DOHH2 (cell line): ENCODE measurements at regions not wholly inside any gene's neighbourhood (a gene's known extent, or its start where the extent isn't known, plus 50 kb on each side); places are given as distances from the start of the nearest gene placed in this dataset.

Source experiments
- H3F3A ChIP-seq: fragments of 200-600 bp; sonication (generic), shearing (Covaris generic); 2 replicates; pipeline ENCODE4 v1.6.0; 2016; ENCODE audit warnings: antibody characterized with exemption, mild to moderate bottlenecking; ENCODE audit not compliant: control insufficient read depth, insufficient read depth
- H3K27ac ChIP-seq: fragments of 200-600 bp; sonication (generic); 2 replicates; pipeline ENCODE4 v1.5.1; 2014; ENCODE audit warnings: low read depth, mild to moderate bottlenecking, low read length, moderate library complexity
- H3K27me3 ChIP-seq: fragments of 200-600 bp; sonication (generic); 2 replicates; pipeline ENCODE4 v1.6.1; 2014; ENCODE audit warnings: mild to moderate bottlenecking, low read length, mixed read lengths; ENCODE audit not compliant: control insufficient read depth
- H3K36me3 ChIP-seq: fragments of 200-600 bp; sonication (generic); 2 replicates; pipeline ENCODE4 v1.6.1; 2014; ENCODE audit warnings: mild to moderate bottlenecking, low read length, moderate library complexity, mixed read lengths; ENCODE audit not compliant: control insufficient read depth
- H3K4me1 ChIP-seq: fragments of 200-600 bp; sonication (generic); 2 replicates; pipeline ENCODE4 v1.6.1; 2014; ENCODE audit warnings: mild to moderate bottlenecking, low read length, mixed read lengths; ENCODE audit not compliant: control insufficient read depth
- H3K4me2 ChIP-seq: fragments of 200-600 bp; sonication (generic); 2 replicates; pipeline ENCODE4 v1.6.0; 2014; ENCODE audit warnings: mild to moderate bottlenecking, low read length, moderate library complexity
- H3K4me3 ChIP-seq: fragments of 200-600 bp; sonication (generic); 2 replicates; pipeline ENCODE4 v1.5.1; 2014; ENCODE audit warnings: mild to moderate bottlenecking, low read length, mixed read lengths
- H3K79me2 ChIP-seq: fragments of 200-600 bp; sonication (generic); 2 replicates; pipeline ENCODE4 v1.6.1; 2014; ENCODE audit warnings: mild to moderate bottlenecking, low read length, mixed read lengths; ENCODE audit not compliant: control insufficient read depth
- H3K9me2 ChIP-seq: fragments of 200-600 bp; sonication (generic); replicated peaks from 2 replicates; pipeline ENCODE4 v1.6.1; 2014; ENCODE audit warnings: mild to moderate bottlenecking, low read length, mixed read lengths; ENCODE audit not compliant: control insufficient read depth
- H3K9me3 ChIP-seq: fragments of 200-600 bp; sonication (generic); 2 replicates; pipeline ENCODE4 v1.6.1; 2014; ENCODE audit warnings: antibody characterized with exemption, low read length, mixed read lengths; ENCODE audit not compliant: control insufficient read depth, insufficient read depth
- H4K20me1 ChIP-seq: fragments of 200-600 bp; sonication (generic); 2 replicates; pipeline ENCODE4 v1.6.0; 2014; ENCODE audit warnings: low read depth, mild to moderate bottlenecking, antibody characterized with exemption, low read length, moderate library complexity; ENCODE audit not compliant: control insufficient read depth, insufficient read depth
- CTCF ChIP-seq: fragments of 200-600 bp; sonication (generic); IDR thresholded peaks from one replicate; pipeline ENCODE4 v1.5.1; 2014; ENCODE audit warnings: antibody characterized with exemption, mild to moderate bottlenecking, low read depth, low read length; ENCODE audit not compliant: poor library complexity, severe bottlenecking
- EZH2phosphoT487 ChIP-seq: fragments of 200-600 bp; sonication (generic); IDR thresholded peaks from 2 replicates; pipeline ENCODE4 v1.6.1; 2017; ENCODE audit warnings: borderline replicate concordance, mild to moderate bottlenecking, antibody characterized with exemption, low read length, moderate library complexity, mixed read lengths

- Histone ChIP-seq H3K9me2 (no peaks in the 10 kb centered on the region), H3K27me3 (no peaks in the 10 kb centered on the region), H3K4me3 (no peak overlapping the region), H3K4me2 (no peak overlapping the region), H3K27ac (no peak overlapping the region), H3K9me3 (no peaks in the 10 kb centered on the region), H3K4me1 (no peaks in the 10 kb centered on the region), H3F3A (no peaks in the 10 kb centered on the region), H3K36me3 (no peaks in the 10 kb centered on the region), H4K20me1 (no peaks in the 10 kb centered on the region), H3K79me2 (no peaks in the 10 kb centered on the region)
- TF ChIP-seq CTCF (no peak), EZH2phosphoT487 (no peak)
These were observed 352.5 kb upstream of the GULP1 start for GRCh38 chr2:187939180-187939579.

- TF ChIP-seq CTCF: no peak
- no peak for TF ChIP-seq EZH2phosphoT487
- no peaks in the 10 kb centered on the region for H3K36me3 ChIP-seq
- H3K9me3 ChIP-seq: no peaks in the 10 kb centered on the region
- no peak overlapping the region for H3K27ac ChIP-seq
- no peaks in the 10 kb centered on the region for H3F3A ChIP-seq
- no peaks in the 10 kb centered on the region for H3K9me2 ChIP-seq
- H3K4me2 ChIP-seq: no peak overlapping the region
- H3K4me3 ChIP-seq: no peak overlapping the region
- H3K79me2 ChIP-seq: no peaks in the 10 kb centered on the region
- H4K20me1 ChIP-seq: no peaks in the 10 kb centered on the region
- H3K4me1 ChIP-seq: no peaks in the 10 kb centered on the region
- H3K27me3 ChIP-seq: no peaks in the 10 kb centered on the region
These were observed 348.8 kb upstream of the GULP1 start for GRCh38 chr2:187942876-187943275.

- Histone ChIP-seq H3K9me3 (no peaks in the 10 kb centered on the region), H3K4me3 (no peak overlapping the region), H3F3A (no peaks in the 10 kb centered on the region), H3K79me2 (no peaks in the 10 kb centered on the region), H3K4me1 (no peaks in the 10 kb centered on the region), H4K20me1 (no peaks in the 10 kb centered on the region), H3K9me2 (no peaks in the 10 kb centered on the region), H3K27ac (no peak overlapping the region), H3K27me3 (no peaks in the 10 kb centered on the region), H3K36me3 (no peaks in the 10 kb centered on the region), H3K4me2 (no peak overlapping the region)
- TF ChIP-seq EZH2phosphoT487: no peak
- TF ChIP-seq CTCF: no peak
These were observed 347.8 kb upstream of the GULP1 start for GRCh38 chr2:187943772-187944369.

GRCh38 chr2:187949859-187950258 is 341.8 kb upstream of the GULP1 start:
- Histone ChIP-seq H3K4me3 (no peak overlapping the region), H3K27me3 (no peaks in the 10 kb centered on the region), H3F3A (no peaks in the 10 kb centered on the region), H3K27ac (no peak overlapping the region), H3K79me2 (no peaks in the 10 kb centered on the region), H4K20me1 (no peaks in the 10 kb centered on the region), H3K4me1 (no peaks in the 10 kb centered on the region), H3K9me3 (no peaks in the 10 kb centered on the region), H3K4me2 (no peak overlapping the region), H3K36me3 (no peaks in the 10 kb centered on the region), H3K9me2 (no peaks in the 10 kb centered on the region)
- TF ChIP-seq CTCF (no peak), EZH2phosphoT487 (no peak)
